Vagina (tissue), 2 donors: ENCODE measurements at regions not wholly inside any gene's neighbourhood (a gene's known extent, or its start where the extent isn't known, plus 50 kb on each side); places are given as distances from the start of the nearest gene placed in this dataset.

Source experiments
- DNase-seq, 2 donors: peaks; one replicate each; pipeline ENCODE4 v3.0.0-alpha.2; 2017; ENCODE audit errors: extremely low spot score in 2 of 2
- H3K27ac ChIP-seq: fragments of 200-600 bp; sonication (generic); one replicate; pipeline ENCODE4 v1.5.1; 2019
- H3K27me3 ChIP-seq: fragments of 200-600 bp; sonication (generic); one replicate; pipeline ENCODE4 v1.5.1; 2019
- H3K36me3 ChIP-seq, 2 donors: fragments of 200-600 bp; sonication (generic); one replicate each; pipeline ENCODE4 v1.5.1; 2017 to 2019
- H3K4me1 ChIP-seq: fragments of 200-600 bp; sonication (generic); one replicate; pipeline ENCODE4 v1.5.1; 2019
- H3K4me3 ChIP-seq, 2 donors: fragments of 200-600 bp; sonication (generic); 1 replicate in 1 of 2; 2 replicates in 1 of 2; pipeline ENCODE4 v1.5.1; 2016 to 2019
- H3K9me3 ChIP-seq: fragments of 200-600 bp; sonication (generic); one replicate; pipeline ENCODE4 v1.5.1; 2019
- CTCF ChIP-seq, 3 experiments: fragments of 450-650 bp in 2 of 3; fragments of 200-600 bp in 1 of 3; sonication (generic) in 1 of 3; IDR thresholded peaks; one replicate each; pipeline ENCODE4 v1.5.1; 2017 to 2019; ENCODE audit warnings: antibody characterized with exemption in 3 of 3, mild to moderate bottlenecking in 2 of 3, moderate library complexity in 2 of 3
- POLR2A ChIP-seq, 2 donors: fragments of 450-650 bp; IDR thresholded peaks; one replicate each; pipeline ENCODE4 v1.6.1; 2017; ENCODE audit warnings: antibody characterized with exemption in 2 of 2, mild to moderate bottlenecking in 2 of 2, moderate library complexity in 2 of 2
- POLR2AphosphoS5 ChIP-seq, 2 donors: sonication (generic); formaldehyde crosslinking; IDR thresholded peaks; one replicate each; pipeline ENCODE4 v1.9.0; 2017; ENCODE audit warnings: antibody characterized with exemption in 2 of 2, mild to moderate bottlenecking in 2 of 2, low read depth in 1 of 2; ENCODE audit not compliant: insufficient read depth in 1 of 2
- intact Hi-C: fragments of 100-400 bp; cut with DNase I; formaldehyde crosslinking; loops from one replicate; pipeline ENCODE4 v1.15.1; 2023

- no peak overlapping the region for H3K4me3 ChIP-seq
- H3K4me1 ChIP-seq = no peaks in the 10 kb centered on the region
- no peaks in the 10 kb centered on the region for H3K27me3 ChIP-seq
- no peak for DNase-seq
- H3K27ac ChIP-seq = no peak overlapping the region
- no peaks in the 10 kb centered on the region for H3K9me3 ChIP-seq
- TF ChIP-seq POLR2A (IDR thresholded peaks at IDR 0.05) = no peak
- no peak for TF ChIP-seq CTCF (IDR thresholded peaks at IDR 0.05)
- no peak for TF ChIP-seq POLR2AphosphoS5 (IDR thresholded peaks at IDR 0.05; ENCODE audit: insufficient read depth in 1 of 2, low read depth in 1 of 2)
- no peaks in the 10 kb centered on the region for H3K36me3 ChIP-seq
- intact Hi-C loops = no loop called here
These were observed 203.4 kb downstream of the KIF26A start for GRCh38 chr14:104341532-104342434.

GRCh38 chr14:104342435-104343293 is 204.3 kb downstream of the KIF26A start:
- H3K36me3 ChIP-seq = no peaks in the 10 kb centered on the region
- no peaks in the 10 kb centered on the region for H3K27me3 ChIP-seq
- no peak for DNase-seq
- H3K9me3 ChIP-seq = no peaks in the 10 kb centered on the region
- intact Hi-C loops = no loop called here
- no peak overlapping the region for H3K4me3 ChIP-seq
- TF ChIP-seq POLR2A (IDR thresholded peaks at IDR 0.05) (no peak), POLR2AphosphoS5 (IDR thresholded peaks at IDR 0.05; ENCODE audit: insufficient read depth in 1 of 2, low read depth in 1 of 2) (no peak), CTCF (IDR thresholded peaks at IDR 0.05) (no peak)
- no peaks in the 10 kb centered on the region for H3K4me1 ChIP-seq
- H3K27ac ChIP-seq = no peak overlapping the region

- no peak for TF ChIP-seq CTCF (IDR thresholded peaks at IDR 0.05)
- TF ChIP-seq POLR2AphosphoS5 (IDR thresholded peaks at IDR 0.05; ENCODE audit: insufficient read depth in 1 of 2, low read depth in 1 of 2) = no peak
- no peak for TF ChIP-seq POLR2A (IDR thresholded peaks at IDR 0.05)
- Histone ChIP-seq H3K36me3 (no peaks in the 10 kb centered on the region), H3K27me3 (no peaks in the 10 kb centered on the region), H3K9me3 (no peaks in the 10 kb centered on the region), H3K27ac (no peak overlapping the region), H3K4me3 (no peak overlapping the region), H3K4me1 (no peaks in the 10 kb centered on the region)
- intact Hi-C loops = no loop called here
- DNase-seq = no peak
These were observed 204.9 kb downstream of the KIF26A start for GRCh38 chr14:104343294-104343625.

- Histone ChIP-seq H3K36me3 (no peaks in the 10 kb centered on the region), H3K4me3 (no peak overlapping the region), H3K27me3 (no peaks in the 10 kb centered on the region), H3K9me3 (no peaks in the 10 kb centered on the region), H3K4me1 (no peaks in the 10 kb centered on the region), H3K27ac (no peak overlapping the region)
- DNase-seq = no peak
- TF ChIP-seq CTCF (IDR thresholded peaks at IDR 0.05) (no peak), POLR2A (IDR thresholded peaks at IDR 0.05) (no peak), POLR2AphosphoS5 (IDR thresholded peaks at IDR 0.05; ENCODE audit: insufficient read depth in 1 of 2, low read depth in 1 of 2) (no peak)
- intact Hi-C loops = no loop called here
These were observed 205.6 kb downstream of the KIF26A start for GRCh38 chr14:104343690-104344640.
